ENCODE measurements at regions not wholly inside any gene's neighbourhood (a gene's known extent, or its start where the extent isn't known, plus 50 kb on each side); places are given as distances from the start of the nearest gene placed in this dataset.
A peak's percentile ranks its signal among the peaks of the same experiment; 100 is the strongest.
"Not testable (repeated sequence)": the region's sequence is repeated elsewhere in the genome, so short reads cannot be mapped to it uniquely, and the experiment has no call there.

GRCh38 chr3:17905996-17906395, 163.6 kb upstream of the TBC1D5 start:
- no peak for ATAC-seq
- intact Hi-C loops (cut with DNase I, micrococcal nuclease): no loop called here

GRCh38 chr3:17901893-17902292, 159.5 kb upstream of the TBC1D5 start:
- DNase-seq (no peak), ATAC-seq (no peak)
- intact Hi-C loops (cut with DNase I, micrococcal nuclease): no loop called here

More at GRCh38 chr3:17905996-17906395, 163.6 kb upstream of the TBC1D5 start:
- DNase-seq: no peak

GRCh38 chr3:17894434-17895060, 152.1 kb upstream of the TBC1D5 start:
- DNase-seq (peak in 1 of 2 donors; percentile 65), ATAC-seq (peak; percentile 86)
- intact Hi-C loops (cut with DNase I, micrococcal nuclease): no loop called here

- intact Hi-C loops (cut with DNase I, micrococcal nuclease): no loop called here
- DNase-seq: no peak
- ATAC-seq: peak; percentile 52
Observed at GRCh38 chr3:17891139-17891856, 148.9 kb upstream of the TBC1D5 start.

DNA sequence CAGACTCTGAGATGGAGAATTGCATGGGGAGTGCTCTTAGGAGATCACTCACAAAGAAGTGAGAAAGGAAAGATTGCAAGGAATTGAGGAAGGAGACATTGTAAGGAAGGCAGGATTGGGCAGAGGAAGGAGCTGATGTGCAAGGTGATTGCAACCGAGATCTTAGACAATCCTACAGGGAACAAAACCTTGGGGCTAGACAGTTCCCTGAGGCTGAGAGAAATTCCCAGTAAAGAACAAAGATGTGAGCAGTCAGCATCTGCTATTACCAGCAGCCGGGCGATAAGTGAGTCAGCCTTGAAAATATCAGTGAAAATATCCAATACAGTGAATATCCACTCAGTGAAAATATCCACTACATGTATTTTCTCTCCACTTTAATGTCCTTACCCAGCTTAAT, 143.6 kb upstream of the TBC1D5 start:
- no peak for DNase-seq
- intact Hi-C loops (cut with DNase I, micrococcal nuclease): no loop called here
- ATAC-seq: no peak

- DNase-seq (no peak), ATAC-seq (no peak)
- intact Hi-C loops (cut with DNase I, micrococcal nuclease): no loop called here
Observed at GRCh38 chr3:17882981-17883380, 140.6 kb upstream of the TBC1D5 start.

- intact Hi-C loops (cut with DNase I, micrococcal nuclease): no loop called here
- DNase-seq: no peak
Observed at GRCh38 chr3:17877299-17877698, 134.9 kb upstream of the TBC1D5 start.

DNA sequence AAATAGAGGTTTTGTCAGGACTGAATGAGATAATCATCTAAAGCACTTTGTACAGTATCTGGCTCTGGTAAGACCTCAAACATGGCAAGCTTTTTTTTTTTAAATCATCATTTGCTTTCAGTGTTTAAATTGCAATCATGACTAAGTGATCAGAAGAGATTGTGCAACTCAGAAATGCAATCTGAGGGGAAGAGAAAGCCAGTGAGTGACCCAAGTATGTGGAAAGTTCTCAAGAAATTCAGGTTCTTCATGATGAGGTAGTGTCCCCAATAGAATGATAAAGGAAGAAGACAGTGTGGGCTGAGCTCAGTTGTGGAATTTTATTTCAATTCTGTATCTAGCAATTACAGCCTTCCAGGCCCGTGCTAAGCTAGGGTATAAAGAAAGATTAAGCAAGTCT, 132.2 kb upstream of the TBC1D5 start:
- ATAC-seq: no peak
- no peak for DNase-seq

More at GRCh38 chr3:17877299-17877698, 134.9 kb upstream of the TBC1D5 start:
- ATAC-seq: no peak

GRCh38 chr3:17872457-17872856, 130.0 kb upstream of the TBC1D5 start:
- ATAC-seq (no peak), DNase-seq (no peak)
- intact Hi-C loops (cut with DNase I, micrococcal nuclease): no loop called here

More for the DNA sequence above, 132.2 kb upstream of the TBC1D5 start:
- intact Hi-C loops (cut with DNase I, micrococcal nuclease): no loop called here

GRCh38 chr3:17865631-17866030, 123.2 kb upstream of the TBC1D5 start:
- intact Hi-C loops (cut with DNase I, micrococcal nuclease): no loop called here
- DNase-seq: no peak
- no peak for ATAC-seq

DNA sequence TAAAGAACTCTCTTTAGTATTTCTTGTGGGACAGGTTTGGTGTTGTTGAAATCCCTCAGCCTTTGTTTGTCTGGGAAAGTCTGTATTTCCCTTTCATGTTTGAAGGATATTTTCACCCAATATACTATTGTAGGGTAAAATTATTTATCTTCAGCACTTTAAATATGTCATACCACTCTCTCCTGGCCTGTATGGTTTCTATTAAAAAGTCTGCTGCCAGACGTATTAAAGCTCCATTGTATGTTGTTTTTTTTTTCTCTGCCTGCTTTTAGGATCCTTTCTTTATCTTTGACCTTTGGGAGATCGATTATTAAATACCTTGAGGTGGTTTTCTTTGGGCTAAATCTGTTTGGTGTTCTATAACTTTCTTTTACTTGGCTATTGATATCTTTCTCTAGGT, 119.0 kb upstream of the TBC1D5 start:
- DNase-seq: no peak
- ATAC-seq: no peak
- intact Hi-C loops (cut with DNase I, micrococcal nuclease): no loop called here

GRCh38 chr3:17860840-17861471, 118.5 kb upstream of the TBC1D5 start:
- intact Hi-C loops (cut with DNase I, micrococcal nuclease); ATAC-seq: not testable (repeated sequence)

DNA sequence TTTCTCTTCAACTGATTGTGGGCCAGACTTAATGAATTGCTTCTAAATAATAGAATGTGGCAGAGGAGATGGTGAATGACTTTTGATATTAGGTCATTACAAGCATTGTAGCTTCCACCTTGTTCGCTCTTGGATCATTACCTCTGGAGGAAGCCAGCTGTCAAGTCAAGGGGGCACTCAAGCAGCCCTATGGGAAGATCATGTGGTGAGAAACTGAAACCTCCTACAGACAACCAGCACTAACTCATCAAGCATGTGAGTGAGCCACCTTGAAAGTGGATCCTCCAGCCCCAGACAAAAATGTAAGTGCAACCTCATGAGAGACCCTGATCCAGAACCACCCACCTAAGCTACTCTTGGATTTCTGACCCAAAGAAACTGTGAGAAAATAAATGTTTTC, 109.8 kb upstream of the TBC1D5 start:
- no peak for ATAC-seq
- no peak for DNase-seq
- intact Hi-C loops (cut with DNase I, micrococcal nuclease): no loop called here

More at GRCh38 chr3:17860840-17861471, 118.5 kb upstream of the TBC1D5 start:
- DNase-seq: not testable (repeated sequence)

GRCh38 chr3:17850448-17850847, 108.0 kb upstream of the TBC1D5 start:
- DNase-seq (no peak), ATAC-seq (no peak)
- intact Hi-C loops (cut with DNase I, micrococcal nuclease): no loop called here

DNA sequence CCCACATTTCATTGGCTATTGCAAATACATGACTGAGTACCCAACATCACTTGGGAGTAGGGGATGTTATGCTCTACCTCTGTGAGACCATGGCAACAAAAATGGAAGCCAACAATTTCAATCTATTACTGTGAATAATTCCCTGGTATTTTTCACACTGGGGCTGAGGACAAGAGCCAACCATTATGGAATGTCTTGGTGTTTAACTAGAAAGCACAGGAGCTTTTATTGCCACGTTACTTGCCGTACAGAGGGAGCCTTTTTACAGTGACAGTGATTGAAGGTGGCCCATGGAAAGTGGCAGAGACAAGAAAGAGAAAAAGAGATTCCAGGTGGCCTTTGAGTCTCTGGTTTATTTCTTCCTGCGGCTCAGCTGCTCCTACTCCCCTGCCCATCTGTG, 105.7 kb upstream of the TBC1D5 start:
- intact Hi-C loops (cut with DNase I, micrococcal nuclease): no loop called here
- DNase-seq (no peak), ATAC-seq (no peak)

GRCh38 chr3:17847156-17847555, 104.7 kb upstream of the TBC1D5 start:
- intact Hi-C loops (cut with DNase I, micrococcal nuclease): no loop called here
- ATAC-seq: no peak
- no peak for DNase-seq

DNA sequence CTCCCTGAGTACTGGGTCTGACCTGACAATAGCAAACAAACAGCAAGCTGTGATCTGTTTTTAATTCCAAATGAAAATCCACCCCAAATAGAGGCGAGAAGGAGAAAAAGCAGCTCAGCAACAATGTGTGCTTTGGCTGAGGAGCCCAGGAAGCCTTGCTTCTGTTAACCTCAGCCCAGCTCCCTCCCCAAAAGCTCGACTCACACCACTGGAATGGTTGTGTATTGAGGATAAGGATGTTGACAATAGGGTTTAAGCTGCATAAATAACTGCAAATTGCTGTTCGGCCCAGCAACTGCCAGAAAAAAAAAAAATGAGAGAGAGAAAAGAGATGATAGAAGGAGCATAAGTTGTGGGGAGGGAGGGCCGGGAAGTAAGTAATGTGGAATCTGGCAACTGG, 104.0 kb upstream of the TBC1D5 start:
- intact Hi-C loops (cut with DNase I, micrococcal nuclease): no loop called here
- DNase-seq (no peak), ATAC-seq (no peak)

DNA sequence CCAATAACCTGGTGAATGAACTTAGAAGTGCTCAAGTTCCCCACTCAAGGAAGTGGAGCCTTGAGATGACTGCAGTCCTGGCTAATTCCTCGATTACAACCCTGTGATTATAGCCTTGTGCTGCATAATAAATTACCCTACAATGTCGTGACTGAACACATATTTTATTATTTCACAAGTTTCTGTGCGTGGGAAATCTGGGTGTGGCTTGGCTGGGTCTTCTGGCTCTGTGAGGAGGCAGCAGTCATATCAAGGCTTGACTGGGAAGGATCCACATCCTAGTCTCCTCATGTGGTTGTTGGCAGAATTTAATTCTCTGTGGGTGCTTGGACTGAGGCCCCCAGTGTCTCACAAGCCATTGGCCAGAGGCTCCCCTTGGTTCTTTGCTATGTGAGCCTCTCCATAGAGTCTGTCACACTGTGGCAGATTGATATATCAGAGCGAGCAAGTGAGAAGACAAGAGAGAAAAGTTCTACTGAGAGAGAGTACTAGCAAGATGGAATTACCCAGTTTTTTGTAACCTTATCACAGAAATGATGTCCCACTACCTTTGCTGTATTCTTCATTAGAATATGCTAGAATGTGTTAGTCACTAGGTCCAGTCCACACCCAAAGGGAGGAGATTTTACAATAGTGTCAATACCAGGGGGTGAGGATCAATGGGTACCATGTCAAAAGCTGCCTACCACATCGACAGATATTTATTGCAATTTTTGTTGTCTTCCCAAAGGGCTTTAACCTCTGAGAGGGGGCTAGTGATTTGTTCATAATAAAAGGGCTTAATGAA, 102.8 kb upstream of the TBC1D5 start:
- ATAC-seq (no peak), DNase-seq (no peak)
- intact Hi-C loops (cut with DNase I, micrococcal nuclease): no loop called here

- no peak for ATAC-seq
- no peak for DNase-seq
- intact Hi-C loops (cut with DNase I, micrococcal nuclease): loop anchor here in 1 of 2 donors (5.0 kb wide), 2 partner anchors 197 to 412 kb away; no protein-coding TSS in a partner anchor
Observed at GRCh38 chr3:17844236-17844635, 101.8 kb upstream of the TBC1D5 start.
